ENCODE measurements at regions not wholly inside any gene's neighbourhood (a gene's known extent, or its start where the extent isn't known, plus 50 kb on each side); places are given as distances from the start of the nearest gene placed in this dataset.

DNA sequence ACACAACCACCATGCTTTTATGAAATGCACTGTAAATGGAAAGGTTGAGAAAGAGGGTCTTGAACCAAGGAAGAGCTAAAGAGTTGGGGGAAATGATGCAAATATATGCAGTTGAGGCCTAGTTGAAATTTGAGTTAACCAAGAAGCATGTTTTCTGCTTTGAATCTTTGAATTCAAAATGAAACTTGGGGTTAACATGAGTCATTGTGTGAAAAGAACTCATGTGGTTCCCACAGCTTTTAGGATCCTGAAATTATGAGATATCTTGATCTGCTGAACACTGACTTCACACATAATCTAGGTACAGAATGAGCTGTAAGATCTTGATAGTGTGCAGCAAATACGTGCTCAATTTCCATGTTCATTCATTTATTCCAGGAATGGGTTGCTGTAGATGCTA is 422.9 kb upstream of the TRIB2 start:
- intact Hi-C loops (cut with micrococcal nuclease): no loop called here
- Histone ChIP-seq H3K4me3 (no peak overlapping the region), H3K27me3 (ENCODE audit: low read depth) (no peaks in the 10 kb centered on the region), H3K9me3 (replicated peaks) (no peaks in the 10 kb centered on the region), H3K27ac (replicated peaks) (no peak overlapping the region), H3K36me3 (no peaks in the 10 kb centered on the region), H3K4me1 (no peaks in the 10 kb centered on the region)
- TF ChIP-seq, protein P1, sequence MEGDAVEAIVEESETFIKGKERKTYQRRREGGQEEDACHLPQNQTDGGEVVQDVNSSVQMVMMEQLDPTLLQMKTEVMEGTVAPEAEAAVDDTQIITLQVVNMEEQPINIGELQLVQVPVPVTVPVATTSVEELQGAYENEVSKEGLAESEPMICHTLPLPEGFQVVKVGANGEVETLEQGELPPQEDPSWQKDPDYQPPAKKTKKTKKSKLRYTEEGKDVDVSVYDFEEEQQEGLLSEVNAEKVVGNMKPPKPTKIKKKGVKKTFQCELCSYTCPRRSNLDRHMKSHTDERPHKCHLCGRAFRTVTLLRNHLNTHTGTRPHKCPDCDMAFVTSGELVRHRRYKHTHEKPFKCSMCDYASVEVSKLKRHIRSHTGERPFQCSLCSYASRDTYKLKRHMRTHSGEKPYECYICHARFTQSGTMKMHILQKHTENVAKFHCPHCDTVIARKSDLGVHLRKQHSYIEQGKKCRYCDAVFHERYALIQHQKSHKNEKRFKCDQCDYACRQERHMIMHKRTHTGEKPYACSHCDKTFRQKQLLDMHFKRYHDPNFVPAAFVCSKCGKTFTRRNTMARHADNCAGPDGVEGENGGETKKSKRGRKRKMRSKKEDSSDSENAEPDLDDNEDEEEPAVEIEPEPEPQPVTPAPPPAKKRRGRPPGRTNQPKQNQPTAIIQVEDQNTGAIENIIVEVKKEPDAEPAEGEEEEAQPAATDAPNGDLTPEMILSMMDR (IDR thresholded peaks at IDR 0.05; ENCODE audit: borderline replicate concordance): no peak
- DNase-seq: no peak

DNA sequence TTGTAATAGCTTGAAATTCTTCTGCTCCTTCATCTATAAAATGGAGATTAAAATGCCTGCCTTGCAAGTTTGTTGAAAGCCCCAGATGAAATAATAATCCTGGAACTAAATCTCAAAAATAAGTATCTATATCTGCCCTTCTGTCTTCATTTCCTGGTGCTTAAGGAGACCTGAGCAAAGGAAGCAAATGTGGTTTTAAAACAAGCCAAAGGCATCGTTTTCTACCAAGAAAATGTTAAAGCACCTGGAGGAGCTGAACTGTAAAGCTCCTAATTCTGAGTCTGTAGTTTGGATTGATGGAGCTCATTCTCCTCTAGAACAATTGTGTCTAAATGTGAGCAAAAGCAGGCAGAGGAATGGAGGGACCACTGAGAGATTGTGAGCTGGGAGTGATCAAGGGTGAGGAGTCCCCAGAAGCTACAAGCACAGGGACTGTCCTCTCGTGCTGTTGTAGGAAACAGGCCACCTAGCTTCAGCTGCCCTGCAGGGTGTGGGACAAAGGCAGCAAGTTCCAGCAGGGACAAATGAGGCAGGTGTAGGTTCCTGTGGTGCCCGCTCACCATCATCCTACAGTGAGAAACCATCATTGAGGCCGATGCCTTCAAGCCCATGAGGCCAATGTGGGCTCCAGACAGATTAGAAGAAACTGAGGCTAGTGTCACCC is 420.7 kb upstream of the TRIB2 start:
- no peaks in the 10 kb centered on the region for H3K9me3 ChIP-seq (replicated peaks)
- peaks cover 10% of the 10 kb centered on the region for H3K4me1 ChIP-seq
- H3K27ac ChIP-seq (replicated peaks): no peak overlapping the region
- TF ChIP-seq, protein P1 (IDR thresholded peaks at IDR 0.05; ENCODE audit: borderline replicate concordance): no peak
- no peak overlapping the region for H3K4me3 ChIP-seq
- DNase-seq: no peak
- no peaks in the 10 kb centered on the region for H3K27me3 ChIP-seq (ENCODE audit: low read depth)
- H3K36me3 ChIP-seq: no peaks in the 10 kb centered on the region
- intact Hi-C loops (cut with micrococcal nuclease): no loop called here

DNA sequence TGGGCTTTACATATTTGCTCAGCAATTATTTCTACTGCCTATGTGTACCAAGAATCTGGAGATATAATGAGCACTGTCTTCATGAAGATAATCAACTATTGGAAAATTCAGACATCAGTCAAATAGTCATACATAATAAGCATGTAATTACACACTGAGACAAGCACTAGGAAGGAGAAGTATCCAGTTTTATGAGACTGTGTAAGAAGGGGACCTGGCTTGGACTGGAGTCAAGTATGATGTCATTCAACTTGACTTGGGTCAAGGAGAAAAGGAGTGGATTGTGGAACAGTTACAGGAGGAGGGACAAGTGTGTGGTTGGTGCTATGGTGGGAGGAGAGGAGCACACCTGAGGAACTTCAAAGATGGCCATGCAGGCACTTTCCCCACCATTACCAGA is 419.8 kb upstream of the TRIB2 start:
- no peak for DNase-seq
- intact Hi-C loops (cut with micrococcal nuclease): no loop called here
- H3K4me1 ChIP-seq: peaks cover 10% of the 10 kb centered on the region
- H3K9me3 ChIP-seq (replicated peaks): no peaks in the 10 kb centered on the region
- no peak overlapping the region for H3K27ac ChIP-seq (replicated peaks)
- no peaks in the 10 kb centered on the region for H3K27me3 ChIP-seq (ENCODE audit: low read depth)
- no peak overlapping the region for H3K4me3 ChIP-seq
- TF ChIP-seq, protein P1 (IDR thresholded peaks at IDR 0.05; ENCODE audit: borderline replicate concordance): no peak
- no peaks in the 10 kb centered on the region for H3K36me3 ChIP-seq

DNA sequence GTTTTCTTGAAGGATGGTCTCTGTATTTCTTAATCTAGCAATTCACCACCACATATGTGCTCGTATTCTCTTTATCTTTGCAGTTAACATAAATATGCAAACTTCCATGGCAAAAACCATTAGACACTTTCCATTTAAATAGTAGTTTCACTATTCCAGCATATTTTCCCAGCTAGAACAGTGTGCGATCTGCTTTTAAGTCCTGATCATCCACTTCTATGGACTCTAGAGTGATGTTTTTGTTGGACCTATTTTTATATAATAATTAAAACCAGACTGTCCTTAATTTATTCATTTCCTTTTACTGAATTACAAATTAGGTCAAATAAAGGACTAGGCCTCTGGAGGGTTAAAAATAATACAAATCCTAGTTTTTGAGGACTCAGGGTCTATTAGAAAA is 418.4 kb upstream of the TRIB2 start:
- Histone ChIP-seq H3K9me3 (replicated peaks) (no peaks in the 10 kb centered on the region), H3K4me1 (peaks cover 10% of the 10 kb centered on the region), H3K36me3 (no peaks in the 10 kb centered on the region), H3K27ac (replicated peaks) (no peak overlapping the region), H3K4me3 (no peak overlapping the region), H3K27me3 (ENCODE audit: low read depth) (no peaks in the 10 kb centered on the region)
- TF ChIP-seq, protein P1 (IDR thresholded peaks at IDR 0.05; ENCODE audit: borderline replicate concordance): no peak
- intact Hi-C loops (cut with micrococcal nuclease): no loop called here
- no peak for DNase-seq

DNA sequence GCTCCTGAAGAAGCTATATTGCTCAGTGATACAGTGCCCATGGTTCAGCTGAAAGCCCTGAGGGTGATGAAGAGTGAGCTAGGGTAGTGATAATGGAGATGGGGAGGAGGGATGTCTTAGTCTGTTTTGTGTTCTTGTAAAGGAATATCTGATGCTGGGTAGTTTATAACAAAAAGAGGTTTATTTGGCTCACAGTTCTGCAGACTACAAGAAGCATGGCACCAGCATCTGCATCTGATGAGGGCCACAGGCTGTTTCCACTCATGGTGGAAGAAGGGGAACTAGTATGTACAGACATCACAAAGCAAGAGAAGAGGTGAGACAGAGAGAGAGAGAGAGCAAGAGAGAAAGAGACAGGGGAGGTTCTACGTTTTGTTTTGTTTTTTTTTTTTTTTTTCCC is 417.3 kb upstream of the TRIB2 start:
- DNase-seq: no peak
- intact Hi-C loops (cut with micrococcal nuclease): no loop called here
- H3K4me1 ChIP-seq: peaks cover 10% of the 10 kb centered on the region
- TF ChIP-seq, protein P1 (IDR thresholded peaks at IDR 0.05; ENCODE audit: borderline replicate concordance): no peak
- no peak overlapping the region for H3K27ac ChIP-seq (replicated peaks)
- no peaks in the 10 kb centered on the region for H3K27me3 ChIP-seq (ENCODE audit: low read depth)
- no peaks in the 10 kb centered on the region for H3K36me3 ChIP-seq
- no peaks in the 10 kb centered on the region for H3K9me3 ChIP-seq (replicated peaks)
- H3K4me3 ChIP-seq: no peak overlapping the region

Data from left ventricle myocardium inferior (tissue), 1 donor.